NCI-H2196 treated with DMSO at 0.1 percent for 48 hours (cell line): ENCODE measurements at regions not wholly inside any gene's neighbourhood (a gene's known extent, or its start where the extent isn't known, plus 50 kb on each side); places are given as distances from the start of the nearest gene placed in this dataset.

ENCODE experiments used
- DNase-seq: peaks from one replicate; lab custom pipeline; 2025; ENCODE audit not compliant: unreplicated experiment; lab: John Stamatoyannopoulos, UW

DNA sequence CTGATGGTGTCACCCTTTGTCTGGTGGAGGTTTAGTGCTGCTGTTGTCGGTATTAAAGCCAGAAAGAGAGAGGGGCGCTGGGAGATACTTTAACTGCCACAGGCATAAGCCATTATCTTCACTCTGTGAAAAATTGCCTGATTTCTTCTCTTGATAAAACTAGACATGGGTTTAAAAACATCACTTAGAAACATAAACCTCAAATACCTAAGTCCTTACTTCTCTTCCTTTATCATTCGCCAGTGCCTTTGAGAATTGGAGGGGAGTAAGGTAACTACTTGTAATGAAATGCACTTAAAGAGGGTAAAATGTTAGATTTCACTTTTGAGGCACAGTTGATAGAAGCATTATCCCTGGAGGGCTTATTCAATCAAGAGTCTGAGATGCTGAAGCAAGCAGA is 434.5 kb downstream of the OLFM4 start:
- DNase-seq = no peak

DNA sequence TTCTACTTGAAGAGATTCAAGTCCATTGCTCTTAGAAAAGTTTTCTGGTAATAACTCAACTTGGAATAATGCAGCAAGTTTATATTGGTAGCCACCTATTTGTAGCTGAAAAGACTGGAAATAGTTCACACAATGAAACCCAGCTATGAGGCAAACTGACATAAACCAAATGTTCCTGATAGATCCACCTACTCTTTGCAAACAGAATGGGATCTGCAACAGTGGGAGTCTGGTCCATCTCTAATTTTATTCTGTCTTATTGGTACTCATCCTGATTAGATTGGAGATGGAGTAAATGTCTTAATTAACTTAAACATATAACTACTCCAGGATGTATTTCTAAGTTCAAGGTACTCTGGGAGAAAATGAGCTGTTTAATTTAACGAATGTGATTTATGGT is 438.0 kb downstream of the OLFM4 start:
- no peak for DNase-seq

DNA sequence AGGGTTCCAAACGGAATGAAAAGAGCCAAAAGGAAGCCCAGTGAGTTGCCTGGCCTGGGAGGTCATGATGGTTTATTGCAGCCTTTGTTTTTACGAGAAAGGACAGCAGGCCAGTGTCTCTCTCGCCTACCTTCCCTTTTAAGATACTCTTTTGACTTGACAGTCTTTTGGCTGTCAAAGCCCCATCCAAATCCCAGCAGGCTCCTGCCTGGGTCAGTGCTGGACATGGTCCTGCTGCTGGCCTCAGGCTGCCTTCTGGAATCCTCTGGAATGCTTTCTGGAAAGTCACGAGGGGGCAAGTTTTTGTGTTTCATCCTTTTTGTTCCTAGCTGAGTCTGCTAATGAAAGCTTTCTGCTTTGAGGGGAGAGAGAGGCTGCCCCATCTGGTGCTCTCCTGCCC is 444.8 kb downstream of the OLFM4 start:
- DNase-seq = no peak

DNA sequence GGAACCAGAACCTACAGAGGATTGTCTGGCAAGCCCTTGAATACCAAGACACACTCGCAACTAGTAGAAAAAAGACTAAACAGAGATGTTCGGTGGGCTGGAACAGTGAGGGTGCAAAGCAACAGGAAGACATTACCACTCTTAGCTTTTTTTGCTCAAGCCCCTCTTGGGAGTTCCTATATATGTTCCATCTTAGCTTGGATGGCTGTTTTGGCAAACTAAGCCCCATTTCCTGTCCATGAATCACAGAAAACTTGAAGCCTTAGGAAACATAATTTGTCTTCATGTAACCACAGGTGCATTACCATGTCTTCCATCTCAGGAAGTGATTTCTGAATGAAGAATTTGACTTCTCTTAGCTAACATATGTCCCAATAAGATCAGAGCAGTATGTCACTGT is 446.3 kb downstream of the OLFM4 start:
- DNase-seq = no peak

DNA sequence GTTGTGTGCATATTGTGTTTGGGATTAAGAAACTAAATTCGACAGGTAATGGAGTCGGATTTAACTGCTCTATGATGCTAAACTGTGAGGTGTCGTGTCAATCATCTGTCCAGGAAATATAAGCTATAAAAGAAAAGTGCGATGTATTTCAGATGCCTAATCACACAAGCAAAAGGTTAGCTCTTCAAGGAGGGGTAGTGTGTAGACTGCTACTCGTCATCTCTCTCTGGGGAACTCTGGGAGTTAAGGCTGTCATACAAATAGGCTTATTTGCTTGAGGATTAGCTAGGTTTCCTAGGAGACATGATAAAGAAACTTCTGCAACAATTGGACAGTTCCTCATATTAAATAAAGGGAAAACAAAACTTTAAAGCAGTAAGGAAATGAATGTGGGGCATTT is 462.1 kb downstream of the OLFM4 start:
- DNase-seq = no peak

DNA sequence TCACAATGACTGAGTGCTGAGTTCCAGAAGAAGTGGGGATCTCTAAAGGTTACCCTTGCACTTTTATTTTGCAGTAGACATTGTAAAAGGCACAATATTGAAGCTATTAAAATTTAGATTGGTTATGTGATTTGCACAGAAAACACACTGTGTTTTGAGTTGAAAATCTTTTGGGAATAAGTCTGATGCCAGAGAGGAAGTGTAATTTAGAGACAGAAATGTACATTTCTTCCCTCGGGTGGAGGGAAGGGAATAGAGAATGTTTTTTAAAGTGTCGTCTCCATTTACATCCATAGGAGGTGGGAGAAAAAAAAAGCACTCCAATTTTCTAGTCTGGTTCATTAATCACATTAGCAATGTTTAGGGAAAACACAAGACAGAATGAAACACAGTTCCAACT is 465.8 kb downstream of the OLFM4 start:
- no peak for DNase-seq

DNA sequence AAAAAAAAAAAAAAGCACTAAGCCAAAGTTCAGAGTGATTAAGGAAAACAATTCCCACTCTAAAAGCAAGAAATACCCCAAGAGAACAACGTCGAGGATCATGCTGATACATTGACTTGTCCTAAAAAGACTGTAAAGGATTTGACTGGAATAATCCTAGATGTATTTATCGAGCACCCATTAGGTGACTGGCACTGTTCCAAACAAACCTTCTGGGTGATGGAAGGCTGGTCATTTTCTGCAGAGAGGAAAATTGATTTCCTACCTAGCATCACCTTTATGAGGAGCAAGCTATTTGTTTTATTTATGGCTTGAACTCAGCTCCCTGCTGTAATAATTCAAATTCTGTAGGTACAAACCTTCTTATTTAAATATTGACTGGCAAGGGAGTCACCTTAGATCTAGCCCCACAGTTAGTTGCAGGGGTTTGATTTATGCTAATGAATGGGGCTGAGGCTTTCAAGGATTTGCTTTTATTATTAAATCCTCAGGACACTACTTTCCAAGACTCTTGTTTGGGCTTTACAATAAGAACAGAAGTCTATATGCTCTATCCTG is 471.0 kb downstream of the OLFM4 start:
- no peak for DNase-seq

DNA sequence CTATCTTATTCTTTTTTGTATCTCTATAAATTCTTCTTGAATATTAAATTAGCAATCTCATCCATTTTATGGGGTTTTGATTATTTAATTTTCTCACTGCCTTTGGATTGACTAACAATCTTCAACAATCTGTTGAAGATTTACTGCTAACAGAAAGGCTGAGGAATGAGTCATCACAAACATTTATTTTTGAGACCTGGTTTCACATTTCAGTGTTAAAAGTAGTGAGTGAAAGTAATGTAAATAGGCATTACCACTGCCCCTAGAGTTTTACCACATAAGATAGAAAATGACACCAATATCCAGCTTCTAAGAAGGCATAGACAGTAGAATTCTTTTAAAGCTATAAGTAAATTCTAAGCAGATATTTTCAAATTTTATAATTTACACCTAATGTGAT is 472.8 kb downstream of the OLFM4 start:
- no peak for DNase-seq

DNA sequence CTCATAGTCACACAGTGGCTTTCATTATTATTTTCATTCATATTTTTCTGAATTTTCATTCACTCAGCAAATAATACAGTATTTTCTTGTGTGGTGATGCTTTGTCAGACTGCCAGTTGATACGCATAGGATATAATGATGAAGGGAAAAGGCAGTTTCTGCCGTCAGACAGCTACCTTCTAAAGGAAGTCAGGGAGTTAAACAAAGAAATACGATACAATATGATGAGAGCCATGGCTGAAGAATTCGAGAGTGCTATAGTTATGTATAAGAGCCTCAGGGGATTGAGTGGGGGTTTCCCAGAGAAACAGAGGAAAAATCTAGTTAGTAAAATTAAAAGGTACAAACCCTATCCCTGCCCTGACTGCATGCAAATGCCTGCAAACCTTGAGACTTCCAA is 479.1 kb downstream of the OLFM4 start:
- DNase-seq = no peak

DNA sequence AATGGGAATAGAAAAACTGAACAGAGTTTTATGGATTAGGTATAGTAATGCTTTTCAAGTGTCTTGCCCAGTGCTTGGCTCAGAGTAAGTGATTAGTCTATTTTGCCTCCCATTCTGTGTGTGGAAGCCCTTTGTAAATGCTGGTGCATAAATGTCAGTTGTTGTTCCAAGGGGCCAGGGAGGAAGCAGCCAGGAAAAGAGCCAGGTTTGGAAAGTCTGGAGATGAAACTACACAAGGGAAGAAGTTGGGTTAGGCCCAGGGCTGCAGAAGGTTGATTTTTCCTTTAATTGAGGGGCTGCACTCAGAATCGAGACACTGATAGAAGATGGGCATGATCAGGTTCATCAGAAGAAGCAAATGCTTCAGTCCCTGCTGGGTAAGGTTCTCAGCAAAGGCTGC is 484.0 kb downstream of the OLFM4 start:
- no peak for DNase-seq

DNA sequence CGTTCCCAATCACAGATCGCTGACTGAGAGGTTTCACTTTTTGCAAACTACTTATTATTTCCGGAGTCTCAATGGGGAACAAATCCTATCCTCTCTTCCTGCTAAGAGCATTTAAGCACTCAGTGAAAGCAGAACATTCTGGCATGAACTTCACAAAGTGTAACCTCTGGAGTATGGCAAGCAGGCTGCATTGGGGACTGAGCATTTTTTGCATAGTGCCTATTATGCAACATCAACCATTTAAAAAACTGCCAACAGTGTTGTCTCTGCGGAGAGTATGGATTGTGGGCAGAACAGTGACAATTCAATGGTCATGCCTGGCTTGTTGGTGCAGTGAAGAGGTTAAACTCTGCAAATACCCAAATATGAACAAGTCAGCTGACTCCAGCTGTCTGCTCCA is 484.6 kb downstream of the OLFM4 start:
- DNase-seq = no peak

DNA sequence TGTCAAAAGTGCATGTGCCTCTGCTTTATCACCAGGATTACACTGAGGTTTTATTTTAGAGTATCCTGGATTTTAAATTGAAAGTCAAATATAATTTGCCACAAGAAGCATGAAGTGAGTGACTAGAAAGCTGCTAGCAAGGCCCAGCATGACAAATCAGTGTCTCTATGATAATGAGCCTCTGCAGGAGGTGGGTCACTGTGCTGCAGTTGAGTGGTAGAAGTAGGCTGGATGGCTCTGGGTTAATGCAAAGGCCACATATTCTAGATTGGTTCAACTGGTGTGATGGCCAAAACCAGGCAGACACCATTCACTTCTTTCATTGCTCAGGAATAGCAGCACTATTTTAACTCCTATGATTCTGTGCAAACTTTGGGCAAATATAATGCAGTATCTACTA is 491.5 kb downstream of the OLFM4 start:
- no peak for DNase-seq

DNA sequence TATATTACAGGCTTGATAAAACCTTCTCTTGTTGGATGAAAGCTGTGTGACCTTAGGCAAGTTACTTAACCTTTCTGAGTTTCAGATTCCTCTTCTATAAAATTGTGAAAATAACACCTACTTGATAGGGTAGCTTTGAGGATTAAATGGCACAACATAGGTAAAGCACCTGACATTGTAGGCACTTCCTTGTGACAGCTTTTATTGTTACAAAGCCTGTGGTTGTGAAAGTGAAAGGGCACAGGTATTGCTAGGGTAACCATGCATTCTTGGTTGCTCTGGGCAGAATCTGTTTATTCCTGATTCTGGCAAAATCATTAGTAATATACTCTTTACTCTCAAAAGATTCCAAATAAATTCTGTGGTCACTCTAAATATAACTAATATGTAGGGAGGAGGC is 493.4 kb downstream of the OLFM4 start:
- DNase-seq = no peak

DNA sequence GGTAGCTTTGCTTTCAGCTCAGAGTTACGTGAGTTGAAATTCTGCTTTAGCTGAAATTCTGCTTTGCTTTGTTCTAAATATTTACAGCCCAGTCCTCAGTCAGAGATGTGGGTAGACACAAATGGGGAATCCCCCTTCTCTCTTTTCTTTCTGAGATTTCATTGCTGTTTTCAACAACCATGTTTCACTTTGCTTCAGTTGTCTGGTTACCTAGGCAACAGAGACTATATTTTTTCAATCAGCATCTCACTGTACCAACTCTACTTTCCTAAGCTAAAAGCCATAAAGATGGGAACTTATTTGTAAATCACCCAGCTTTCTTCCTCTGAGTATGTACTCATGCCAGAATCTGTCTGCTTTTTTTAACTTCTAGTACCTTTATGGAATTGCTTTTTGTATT is 509.0 kb downstream of the OLFM4 start:
- DNase-seq = no peak

DNA sequence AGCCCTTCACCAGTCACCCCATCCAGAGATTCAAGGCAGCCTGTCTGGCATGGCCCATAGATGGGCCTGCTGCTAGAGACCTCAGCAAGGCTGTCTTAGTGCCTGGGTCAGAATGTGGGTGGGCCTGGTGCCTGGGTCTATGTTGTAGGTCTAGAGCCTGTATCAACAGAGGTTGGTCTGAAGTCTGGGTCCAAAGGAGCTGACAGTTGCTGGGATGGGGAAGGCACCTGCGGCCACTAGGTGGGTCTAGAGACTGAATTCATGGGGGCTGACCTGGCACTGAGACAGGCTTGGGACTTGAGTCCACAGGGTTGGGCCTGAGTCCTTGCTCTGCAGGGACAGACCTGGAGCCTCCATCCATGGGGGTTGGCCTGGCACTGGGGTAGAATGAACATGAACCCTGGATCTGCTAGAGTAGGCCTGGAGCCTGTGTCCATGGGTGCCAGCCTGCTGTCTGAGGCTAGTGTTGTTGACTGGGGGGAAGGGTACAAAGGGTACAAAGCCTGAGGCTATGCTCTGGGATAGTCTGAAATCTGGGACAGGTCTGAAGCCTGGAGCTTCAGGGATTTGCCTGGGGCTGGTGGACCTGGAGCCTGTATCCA is 516.8 kb downstream of the OLFM4 start:
- no peak for DNase-seq

DNA sequence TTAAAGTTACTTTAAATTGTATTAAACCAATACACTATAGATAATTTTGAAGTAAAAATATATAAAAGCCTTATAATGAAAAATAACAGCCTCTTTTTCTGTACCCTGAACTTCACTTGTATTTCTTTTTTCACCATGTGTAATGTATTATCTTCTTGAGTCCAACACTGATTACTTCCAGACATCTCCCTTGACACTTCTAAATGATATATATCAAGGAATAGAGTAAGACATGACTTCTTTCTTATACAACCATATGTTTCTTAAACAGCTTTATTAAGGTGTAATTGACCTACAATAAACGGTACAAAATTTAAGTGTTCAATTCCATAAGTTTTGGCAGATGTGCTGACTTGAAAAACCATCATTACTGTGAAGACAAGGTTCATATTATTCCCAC is 531.9 kb downstream of the OLFM4 start:
- DNase-seq = no peak

DNA sequence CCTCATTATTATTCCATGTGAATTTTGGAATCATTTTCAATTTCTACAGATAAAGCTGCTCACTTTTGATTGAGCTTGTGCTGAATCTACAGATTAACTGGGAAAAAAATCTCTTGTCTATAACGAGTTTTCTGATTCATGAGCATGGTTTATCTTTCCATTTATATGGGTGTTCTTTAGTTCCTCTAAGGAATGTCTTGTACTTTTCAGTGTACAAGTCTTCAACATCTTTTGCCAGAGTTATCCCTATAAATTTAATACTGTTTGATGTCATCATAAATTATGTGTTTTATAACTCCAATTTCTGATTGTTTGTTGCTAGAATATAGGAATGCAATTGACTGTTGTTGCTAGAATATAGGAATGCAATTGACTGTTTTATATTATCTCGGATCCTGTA is 533.8 kb downstream of the OLFM4 start:
- DNase-seq = no peak

DNA sequence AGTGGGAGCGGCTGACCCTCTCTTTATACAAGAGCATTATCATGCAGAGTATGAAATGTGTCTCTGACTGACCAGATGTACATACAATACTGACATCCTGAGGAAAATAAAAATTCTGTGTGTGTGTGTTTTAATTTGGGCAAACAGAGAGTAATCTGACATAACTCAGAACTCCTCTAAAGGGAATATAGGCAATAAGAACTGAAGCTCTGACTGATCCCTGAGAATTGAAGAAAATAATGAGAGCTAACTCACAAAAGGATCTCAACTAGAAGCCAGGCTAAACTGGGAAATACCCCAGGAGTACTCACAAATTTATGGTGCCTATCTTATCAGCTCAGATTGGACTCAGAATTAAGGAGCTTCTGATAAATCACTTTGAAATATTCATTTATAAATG is 539.9 kb downstream of the OLFM4 start:
- DNase-seq = no peak

DNA sequence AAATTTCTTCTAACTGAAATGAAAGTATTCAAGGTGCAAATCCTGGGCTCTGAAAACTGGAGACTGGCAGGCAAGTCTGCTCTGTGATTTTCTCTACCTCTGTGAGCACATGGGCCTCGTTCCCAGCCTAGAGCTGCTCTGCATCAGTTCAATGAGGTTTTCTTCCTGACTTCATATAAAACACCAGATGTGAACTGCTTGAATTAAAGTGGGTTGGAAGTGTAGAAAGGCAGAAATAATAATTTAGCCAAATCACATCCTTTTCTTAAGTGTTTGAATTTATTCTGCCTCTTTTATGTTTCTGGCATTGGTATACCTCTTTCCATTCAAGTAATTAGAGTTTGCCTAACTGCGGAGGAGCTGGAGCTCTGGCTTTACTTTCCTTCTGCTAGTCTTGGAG is 540.8 kb downstream of the OLFM4 start:
- no peak for DNase-seq

DNA sequence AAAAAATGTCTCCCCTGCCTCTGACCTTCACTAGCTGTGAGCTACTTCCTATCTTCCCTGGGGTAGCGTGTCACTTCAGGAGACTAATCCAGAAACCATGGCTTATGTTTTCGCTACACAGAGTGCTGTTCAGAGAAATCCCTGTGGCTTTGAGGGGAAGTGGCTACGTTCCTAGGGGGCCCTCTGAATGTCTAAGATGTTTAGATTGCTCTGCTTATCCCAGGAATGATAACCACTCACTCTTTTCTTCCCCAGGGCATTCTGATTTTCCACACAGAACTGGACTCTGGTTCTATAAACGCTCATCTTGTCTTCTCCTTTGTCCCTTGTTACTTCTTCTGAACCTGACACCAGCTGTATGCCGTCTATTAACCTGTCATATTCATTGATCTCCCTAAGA is 572.5 kb downstream of the OLFM4 start:
- DNase-seq = no peak

DNA sequence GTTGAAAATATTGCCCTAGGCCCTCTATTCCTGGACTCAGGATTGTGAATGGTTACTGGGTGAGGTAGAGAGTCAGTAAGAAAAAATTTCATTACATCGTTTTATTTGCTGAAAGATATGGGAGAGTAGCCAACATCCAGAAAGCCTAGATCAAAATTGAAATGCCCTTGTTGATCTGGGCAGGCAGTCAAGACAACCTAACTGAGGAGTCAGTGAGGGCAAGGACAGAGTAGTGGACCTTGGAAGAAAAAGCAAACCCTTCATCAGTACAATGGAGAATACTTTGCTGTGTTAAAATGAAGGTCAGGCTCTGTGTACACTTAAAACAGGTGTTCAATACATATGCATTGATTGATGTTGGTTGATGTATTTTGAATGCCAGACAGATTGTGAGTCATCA is 576.7 kb downstream of the OLFM4 start:
- no peak for DNase-seq

DNA sequence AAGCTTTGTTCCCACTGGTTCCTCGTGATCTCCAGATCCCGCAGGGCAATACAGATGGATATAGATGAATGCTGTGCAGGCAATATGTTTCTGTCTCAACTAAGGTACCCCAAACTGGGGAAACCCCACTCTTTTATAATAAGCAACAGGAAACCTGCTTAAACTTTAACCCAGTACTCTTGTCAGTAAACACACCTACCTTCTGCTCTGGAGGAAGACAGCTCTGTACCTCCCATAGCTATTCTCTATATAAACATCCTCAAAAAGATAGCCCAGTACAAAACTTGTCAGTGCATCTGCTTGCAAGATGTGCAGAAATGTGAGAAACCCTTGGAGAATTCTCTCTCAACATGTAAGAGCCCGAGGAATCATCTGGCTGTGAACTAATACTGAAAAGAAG is 583.6 kb downstream of the OLFM4 start:
- no peak for DNase-seq

DNA sequence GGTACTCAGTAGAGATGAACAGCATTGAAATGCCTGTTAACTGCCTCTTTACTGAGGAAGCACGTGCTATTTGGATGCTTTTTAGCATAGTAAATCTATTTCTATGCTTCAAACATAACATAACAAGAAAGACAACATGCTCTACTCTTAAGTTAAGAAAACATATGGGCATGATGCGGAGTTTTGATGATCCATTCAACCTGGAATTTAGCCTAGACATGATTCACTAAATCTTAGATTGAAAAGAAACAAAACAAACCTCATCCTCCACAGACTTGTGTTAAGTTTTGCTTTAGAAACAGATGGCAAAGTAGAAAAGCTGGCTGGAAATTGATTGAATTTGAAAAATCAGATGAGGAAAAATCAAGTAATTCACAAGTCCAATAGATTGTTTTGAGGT is 593.8 kb downstream of the OLFM4 start:
- DNase-seq = no peak

DNA sequence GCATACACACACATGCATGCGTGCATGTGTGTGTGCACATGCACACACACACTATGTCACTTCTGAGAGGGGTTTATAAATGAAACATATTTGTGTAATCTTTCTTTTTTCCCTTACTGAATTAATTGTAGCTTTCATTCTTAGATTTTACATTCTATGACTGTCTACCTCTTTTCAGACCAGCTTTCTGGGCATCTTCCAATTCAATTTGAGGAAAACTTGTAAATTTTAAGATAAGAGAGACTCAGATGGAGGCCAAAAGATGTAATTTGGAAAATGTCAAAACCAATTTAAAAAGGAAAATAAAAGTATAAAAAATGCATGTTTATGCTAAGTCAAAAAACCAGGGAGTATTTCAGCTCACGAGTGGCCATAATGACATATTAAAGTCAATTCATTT is 594.5 kb downstream of the OLFM4 start:
- no peak for DNase-seq
